ENCODE measurements at regions not wholly inside any gene's neighbourhood (a gene's known extent, or its start where the extent isn't known, plus 50 kb on each side); places are given as distances from the start of the nearest gene placed in this dataset.

GRCh38 chr11:116657842-116658825, 114.7 kb downstream of the BUD13 start:
- ChIA-PET CTCF (no interaction called here), POLR2A (no interaction called here)
- DNase-seq (ENCODE audit: extremely low spot score), result no peak
- TF ChIP-seq, protein P1, sequence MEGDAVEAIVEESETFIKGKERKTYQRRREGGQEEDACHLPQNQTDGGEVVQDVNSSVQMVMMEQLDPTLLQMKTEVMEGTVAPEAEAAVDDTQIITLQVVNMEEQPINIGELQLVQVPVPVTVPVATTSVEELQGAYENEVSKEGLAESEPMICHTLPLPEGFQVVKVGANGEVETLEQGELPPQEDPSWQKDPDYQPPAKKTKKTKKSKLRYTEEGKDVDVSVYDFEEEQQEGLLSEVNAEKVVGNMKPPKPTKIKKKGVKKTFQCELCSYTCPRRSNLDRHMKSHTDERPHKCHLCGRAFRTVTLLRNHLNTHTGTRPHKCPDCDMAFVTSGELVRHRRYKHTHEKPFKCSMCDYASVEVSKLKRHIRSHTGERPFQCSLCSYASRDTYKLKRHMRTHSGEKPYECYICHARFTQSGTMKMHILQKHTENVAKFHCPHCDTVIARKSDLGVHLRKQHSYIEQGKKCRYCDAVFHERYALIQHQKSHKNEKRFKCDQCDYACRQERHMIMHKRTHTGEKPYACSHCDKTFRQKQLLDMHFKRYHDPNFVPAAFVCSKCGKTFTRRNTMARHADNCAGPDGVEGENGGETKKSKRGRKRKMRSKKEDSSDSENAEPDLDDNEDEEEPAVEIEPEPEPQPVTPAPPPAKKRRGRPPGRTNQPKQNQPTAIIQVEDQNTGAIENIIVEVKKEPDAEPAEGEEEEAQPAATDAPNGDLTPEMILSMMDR (IDR thresholded peaks at IDR 0.05; ENCODE audit: control extremely low read depth, extremely low read depth, low read depth, missing control alignments), result no peak

GRCh38 chr11:116656011-116656410, 116.8 kb downstream of the BUD13 start:
- no peak for DNase-seq (ENCODE audit: extremely low spot score)
- ChIA-PET CTCF (interaction anchor here (1.3 to 2.2 kb wide), 2 partner anchors 10 to 36 kb away, joined by 3 to 9 read pairs; no protein-coding TSS in a partner anchor), POLR2A (no interaction called here)
- TF ChIP-seq, protein P1 (IDR thresholded peaks at IDR 0.05; ENCODE audit: control extremely low read depth, extremely low read depth, low read depth, missing control alignments), result no peak

DNA sequence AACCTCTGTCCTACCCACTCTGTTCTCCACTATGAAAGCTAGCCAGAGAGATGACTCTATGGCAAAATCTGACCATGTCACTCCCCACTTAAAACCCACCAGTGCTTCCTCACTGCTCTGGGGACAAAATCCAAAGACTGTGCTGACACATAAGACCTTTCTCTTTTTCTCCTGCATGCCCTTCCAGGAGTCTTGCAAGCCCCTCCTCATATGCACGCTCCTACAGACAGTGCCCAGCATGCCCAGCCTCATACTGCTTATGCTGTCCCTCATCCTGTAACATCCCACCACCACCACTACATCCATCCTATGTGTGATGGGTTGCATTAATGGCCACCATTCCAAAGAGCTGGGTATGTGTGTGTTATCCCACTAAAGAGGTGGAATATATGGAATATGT, 118.3 kb downstream of the BUD13 start:
- TF ChIP-seq, protein P1 (IDR thresholded peaks at IDR 0.05; ENCODE audit: control extremely low read depth, extremely low read depth, low read depth, missing control alignments), result no peak
- ChIA-PET POLR2A (no interaction called here), CTCF (interaction anchor here (1.0 to 2.2 kb wide), 2 partner anchors 9 to 30 kb away, joined by 3 to 9 read pairs; no protein-coding TSS in a partner anchor)
- DNase-seq (ENCODE audit: extremely low spot score), result no peak

- TF ChIP-seq, protein P1 (IDR thresholded peaks at IDR 0.05; ENCODE audit: control extremely low read depth, extremely low read depth, low read depth, missing control alignments), result no peak
- no peak for DNase-seq (ENCODE audit: extremely low spot score)
- ChIA-PET POLR2A (no interaction called here), CTCF (interaction anchor here (0.9 kb wide), 1 partner anchor 39 kb away, joined by 3 read pairs; no protein-coding TSS in a partner anchor)
Measured at GRCh38 chr11:116653206-116653605, 119.6 kb downstream of the BUD13 start.

- no peak for DNase-seq (ENCODE audit: extremely low spot score)
- ChIA-PET CTCF (interaction anchor here (3.4 kb wide), 1 partner anchor 10 kb away, joined by 13 read pairs; no protein-coding TSS in a partner anchor), POLR2A (interaction anchor here (0.5 kb wide), 1 partner anchor 573 kb away, joined by 7 read pairs; no protein-coding TSS in a partner anchor)
- TF ChIP-seq, protein P1 (IDR thresholded peaks at IDR 0.05; ENCODE audit: control extremely low read depth, extremely low read depth, low read depth, missing control alignments), result no peak
Measured at GRCh38 chr11:116651737-116652237, 121.0 kb downstream of the BUD13 start.

DNA sequence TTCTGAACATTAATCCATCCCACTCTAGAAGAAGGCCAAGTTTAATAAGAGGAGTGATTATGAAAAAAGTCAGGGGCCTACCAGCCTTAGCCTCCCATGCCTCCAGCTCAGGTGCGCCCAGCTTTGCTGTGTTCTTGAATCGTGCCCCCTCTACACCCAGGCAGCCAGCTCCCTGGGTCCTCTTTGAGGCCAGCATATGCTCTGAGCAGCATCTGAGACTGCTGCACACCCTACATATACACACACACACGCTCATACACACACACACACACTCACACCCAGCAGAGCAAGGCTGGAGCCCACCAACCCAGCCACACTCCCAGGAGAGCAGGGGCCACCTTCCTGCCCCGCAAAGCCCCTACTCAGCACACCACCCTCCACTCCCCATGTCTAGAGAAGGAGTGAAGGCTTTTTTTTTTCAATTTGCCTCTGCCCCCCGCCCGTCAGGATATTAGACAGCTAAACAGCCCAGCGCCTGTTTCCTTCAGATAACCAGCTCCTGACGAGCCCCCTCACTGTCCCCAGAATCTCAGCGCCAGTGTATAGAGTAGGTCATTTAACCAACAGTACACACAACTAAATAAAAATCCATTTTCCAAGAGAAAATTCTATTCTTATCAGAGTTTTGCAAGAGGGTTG, 121.6 kb downstream of the BUD13 start:
- TF ChIP-seq, protein P1 (IDR thresholded peaks at IDR 0.05; ENCODE audit: control extremely low read depth, extremely low read depth, low read depth, missing control alignments), result no peak
- ChIA-PET POLR2A (no interaction called here), CTCF (interaction anchor here (0.7 to 3.4 kb wide), 2 partner anchors 10 to 152 kb away, joined by 3 to 13 read pairs; no protein-coding TSS in a partner anchor)
- no peak for DNase-seq (ENCODE audit: extremely low spot score)

All from GM10248 (cell line).